WTC11 (cell line): ENCODE measurements at regions not wholly inside any gene's neighbourhood (a gene's known extent, or its start where the extent isn't known, plus 50 kb on each side); places are given as distances from the start of the nearest gene placed in this dataset.

Experiments
- ATAC-seq: fragments of 200-7000 bp; cut with Tn5 transposase; 2 replicates; pipeline ENCODE4 v1.10.0; 2021; ENCODE audit warnings: mild to moderate bottlenecking, moderate library complexity
- CTCF ChIA-PET: fragments of 300-600 bp; sonication (Branson Sonifier 250); formaldehyde crosslinking; loops from one replicate; lab custom pipeline; 2021; ENCODE audit warnings: antibody characterized with exemption; lab: Charles Lee
- POLR2A ChIA-PET: fragments of 350-600 bp; sonication (Branson Sonifier 250); formaldehyde crosslinking; loops from one replicate; lab custom pipeline; 2021; ENCODE audit warnings: antibody characterized with exemption; lab: Charles Lee
- DNase-seq: peaks from one replicate; pipeline ENCODE4 v3.0.0; 2021; ENCODE audit warnings: low spot score
- H3K27ac Mint-ChIP-seq: 2 replicates; pipeline ENCODE4 v1.8.0; 2021; ENCODE audit warnings: mixed read lengths
- H3K27me3 Mint-ChIP-seq: 2 replicates; pipeline ENCODE4 v1.8.0; 2021; ENCODE audit warnings: low read depth, mild to moderate bottlenecking, moderate library complexity, mixed read lengths
- H3K36me3 Mint-ChIP-seq: 2 replicates; pipeline ENCODE4 v1.8.0; 2021; ENCODE audit warnings: mixed read lengths
- H3K4me1 Mint-ChIP-seq: 2 replicates; pipeline ENCODE4 v1.8.0; 2022; ENCODE audit warnings: mixed read lengths
- H3K4me3 Mint-ChIP-seq: 2 replicates; pipeline ENCODE4 v1.8.0; 2021; ENCODE audit warnings: mild to moderate bottlenecking, moderate library complexity, mixed read lengths
- H3K9me3 Mint-ChIP-seq: 2 replicates; pipeline ENCODE4 v1.8.0; 2021; ENCODE audit warnings: mixed read lengths
- CREM ChIP-seq: sonication (generic); formaldehyde crosslinking; IDR thresholded peaks from 2 replicates; pipeline ENCODE4 v1.8.1; 2022; ENCODE audit warnings: mild to moderate bottlenecking, missing genetic modification reagents, moderate library complexity
- EMX1 ChIP-seq: fragments of 250-450 bp; sonication (Bioruptor Pico); IDR thresholded peaks from 2 replicates; pipeline ENCODE4 v1.8.0; 2021; ENCODE audit warnings: mild to moderate bottlenecking
- ETV6 ChIP-seq: sonication (generic); formaldehyde crosslinking; IDR thresholded peaks from 2 replicates; pipeline ENCODE4 v1.8.1; 2022; ENCODE audit warnings: mild to moderate bottlenecking, missing genetic modification reagents
- FOXK1 ChIP-seq: sonication (generic); formaldehyde crosslinking; IDR thresholded peaks from 2 replicates; pipeline ENCODE4 v1.8.0; 2022; ENCODE audit warnings: mild to moderate bottlenecking, moderate library complexity, missing genetic modification reagents
- FOXP1 ChIP-seq: sonication (generic); formaldehyde crosslinking; IDR thresholded peaks from 2 replicates; pipeline ENCODE4 v1.8.0; 2022; ENCODE audit warnings: missing genetic modification reagents, mild to moderate bottlenecking, moderate library complexity, borderline replicate concordance
- MYBL2 ChIP-seq: sonication (generic); formaldehyde crosslinking; IDR thresholded peaks from 2 replicates; pipeline ENCODE4 v1.8.1; 2023; ENCODE audit warnings: mild to moderate bottlenecking, moderate library complexity, missing genetic modification reagents
- TEAD4 ChIP-seq: sonication (generic); formaldehyde crosslinking; IDR thresholded peaks from 2 replicates; pipeline ENCODE4 v1.8.0; 2022; ENCODE audit warnings: mild to moderate bottlenecking, missing genetic modification reagents
- ZNF219 ChIP-seq: sonication (generic); formaldehyde crosslinking; IDR thresholded peaks from 2 replicates; pipeline ENCODE4 v1.8.0; 2023; ENCODE audit warnings: missing genetic modification reagents, mild to moderate bottlenecking, borderline replicate concordance
- ZNF317 ChIP-seq: sonication (generic); formaldehyde crosslinking; IDR thresholded peaks from 2 replicates; pipeline ENCODE4 v1.8.1; 2023; ENCODE audit warnings: low read depth, mild to moderate bottlenecking, moderate library complexity, missing genetic modification reagents, borderline replicate concordance
- TF ChIP-seq, protein P1 (sequence below): sonication (generic); formaldehyde crosslinking; IDR thresholded peaks from 2 replicates; pipeline ENCODE4 v1.8.0; 2023; ENCODE audit warnings: mild to moderate bottlenecking, missing genetic modification reagents
- TF ChIP-seq, protein P2 (sequence below): fragments of 250-450 bp; sonication (Bioruptor Pico); conservative IDR thresholded peaks from 2 replicates; pipeline ENCODE4 v1.9.0; 2021; ENCODE audit warnings: mild to moderate bottlenecking
- TF ChIP-seq, protein P3 (sequence below): sonication (generic); formaldehyde crosslinking; IDR thresholded peaks from 2 replicates; pipeline ENCODE4 v1.8.0; 2022; ENCODE audit warnings: missing genetic modification reagents
- TF ChIP-seq, protein P4 (sequence below): fragments of 250-450 bp; sonication (Bioruptor Pico); IDR thresholded peaks from 2 replicates; pipeline ENCODE4 v1.9.0; 2021; ENCODE audit warnings: moderate library complexity, mild to moderate bottlenecking, inconsistent platforms, borderline replicate concordance
- TF ChIP-seq, protein P5 (sequence below): sonication (generic); formaldehyde crosslinking; IDR thresholded peaks from 2 replicates; pipeline ENCODE4 v1.8.1; 2023; ENCODE audit warnings: mild to moderate bottlenecking, missing genetic modification reagents
- TF ChIP-seq, protein P6 (sequence below): sonication (generic); formaldehyde crosslinking; IDR thresholded peaks from 2 replicates; pipeline ENCODE4 v1.8.0; 2023; ENCODE audit warnings: missing genetic modification reagents

DNA sequence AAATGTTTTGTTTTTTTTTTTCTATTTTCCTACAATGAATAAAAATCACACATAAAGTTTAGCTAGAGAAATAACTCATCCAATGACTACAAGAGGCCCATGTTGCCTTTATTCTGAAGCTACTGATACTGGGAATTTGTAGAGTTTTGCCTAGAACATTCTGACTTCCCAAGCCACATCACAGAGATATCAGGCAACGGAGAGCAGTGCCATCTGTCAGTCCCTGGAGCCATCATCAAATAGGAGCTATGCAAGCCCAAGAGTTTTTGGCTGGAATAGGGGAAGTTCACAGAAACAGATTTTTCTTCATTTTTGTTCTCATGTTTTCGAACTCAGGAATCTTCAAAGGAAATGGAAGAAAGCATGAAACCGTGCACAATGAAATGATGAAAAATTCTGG is 896.6 kb downstream of the TLE1 start:
- peaks cover 9% of the 10 kb centered on the region for H3K4me1 Mint-ChIP-seq
- no peaks in the 10 kb centered on the region for H3K36me3 Mint-ChIP-seq
- ATAC-seq, result no peak
- peaks cover 4% of the 10 kb centered on the region for H3K9me3 Mint-ChIP-seq
- no peak for DNase-seq
- POLR2A ChIA-PET, result no interaction called here
- no peak overlapping the region for H3K4me3 Mint-ChIP-seq
- no peaks in the 10 kb centered on the region for H3K27me3 Mint-ChIP-seq
- H3K27ac Mint-ChIP-seq, result no peak overlapping the region
- CTCF ChIA-PET, result no interaction called here
- TF ChIP-seq, protein P1, sequence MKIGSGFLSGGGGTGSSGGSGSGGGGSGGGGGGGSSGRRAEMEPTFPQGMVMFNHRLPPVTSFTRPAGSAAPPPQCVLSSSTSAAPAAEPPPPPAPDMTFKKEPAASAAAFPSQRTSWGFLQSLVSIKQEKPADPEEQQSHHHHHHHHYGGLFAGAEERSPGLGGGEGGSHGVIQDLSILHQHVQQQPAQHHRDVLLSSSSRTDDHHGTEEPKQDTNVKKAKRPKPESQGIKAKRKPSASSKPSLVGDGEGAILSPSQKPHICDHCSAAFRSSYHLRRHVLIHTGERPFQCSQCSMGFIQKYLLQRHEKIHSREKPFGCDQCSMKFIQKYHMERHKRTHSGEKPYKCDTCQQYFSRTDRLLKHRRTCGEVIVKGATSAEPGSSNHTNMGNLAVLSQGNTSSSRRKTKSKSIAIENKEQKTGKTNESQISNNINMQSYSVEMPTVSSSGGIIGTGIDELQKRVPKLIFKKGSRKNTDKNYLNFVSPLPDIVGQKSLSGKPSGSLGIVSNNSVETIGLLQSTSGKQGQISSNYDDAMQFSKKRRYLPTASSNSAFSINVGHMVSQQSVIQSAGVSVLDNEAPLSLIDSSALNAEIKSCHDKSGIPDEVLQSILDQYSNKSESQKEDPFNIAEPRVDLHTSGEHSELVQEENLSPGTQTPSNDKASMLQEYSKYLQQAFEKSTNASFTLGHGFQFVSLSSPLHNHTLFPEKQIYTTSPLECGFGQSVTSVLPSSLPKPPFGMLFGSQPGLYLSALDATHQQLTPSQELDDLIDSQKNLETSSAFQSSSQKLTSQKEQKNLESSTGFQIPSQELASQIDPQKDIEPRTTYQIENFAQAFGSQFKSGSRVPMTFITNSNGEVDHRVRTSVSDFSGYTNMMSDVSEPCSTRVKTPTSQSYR, result no peak
- TF ChIP-seq ZNF317 (no peak), EMX1 (CRISPR knock-in tag) (no peak), ZNF219 (CRISPR knock-in tag) (no peak)
- TF ChIP-seq, protein P2, sequence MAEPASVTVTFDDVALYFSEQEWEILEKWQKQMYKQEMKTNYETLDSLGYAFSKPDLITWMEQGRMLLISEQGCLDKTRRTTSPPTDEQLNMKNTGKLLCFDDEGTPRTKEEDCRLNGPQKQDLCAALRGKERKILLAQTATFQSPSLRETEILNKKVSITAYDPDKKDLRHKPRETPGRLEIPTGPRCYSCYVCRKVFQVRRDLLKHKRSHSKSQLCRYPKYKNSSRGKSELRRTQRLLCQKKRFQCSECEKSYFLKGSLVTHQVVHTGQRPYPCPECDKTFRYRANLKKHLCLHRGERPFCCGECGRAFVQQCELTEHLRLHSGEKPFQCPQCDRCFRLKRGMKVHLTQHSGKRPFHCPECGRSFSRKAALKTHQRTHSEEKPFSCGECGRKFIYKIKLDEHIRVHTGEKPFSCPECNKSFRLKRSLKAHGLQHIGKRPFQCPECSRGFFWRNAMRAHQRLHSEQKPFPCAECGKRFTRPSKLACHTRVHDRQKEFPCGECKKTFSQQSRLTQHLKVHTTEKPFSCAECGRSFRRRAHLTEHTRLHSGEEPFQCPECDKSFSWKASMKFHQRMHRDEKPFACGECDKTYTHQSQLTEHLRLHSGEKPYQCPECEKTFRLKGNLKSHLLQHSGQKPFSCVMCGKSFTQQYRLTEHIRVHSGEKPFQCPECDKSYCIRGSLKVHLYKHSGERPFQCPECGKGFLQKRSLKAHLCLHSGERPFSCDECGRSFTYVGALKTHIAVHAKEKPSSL (CRISPR knock-in tag), result no peak

DNA sequence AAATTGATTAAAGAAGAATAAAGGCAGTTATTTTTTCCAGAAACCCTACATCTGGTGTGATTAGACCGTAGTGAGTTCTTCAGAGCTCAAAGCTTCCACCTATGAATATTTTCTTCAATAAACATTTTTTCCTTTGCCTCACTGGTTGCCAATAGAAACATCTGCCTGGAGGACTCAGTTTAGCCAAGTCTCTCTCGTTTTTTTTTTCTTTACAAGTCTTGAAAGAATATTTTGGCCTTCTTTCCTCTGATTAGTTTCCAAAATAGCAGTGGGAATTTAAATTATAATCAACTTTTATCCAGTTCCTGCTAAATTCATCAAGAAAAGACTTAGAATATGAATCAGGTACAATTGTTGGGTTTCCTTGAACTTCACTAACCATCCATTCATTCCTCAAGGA is 897.5 kb downstream of the TLE1 start:
- DNase-seq, result no peak
- POLR2A ChIA-PET, result no interaction called here
- Mint-ChIP-seq H3K36me3 (no peaks in the 10 kb centered on the region), H3K9me3 (peaks cover 7% of the 10 kb centered on the region), H3K4me3 (no peak overlapping the region), H3K4me1 (peaks cover 11% of the 10 kb centered on the region), H3K27me3 (no peaks in the 10 kb centered on the region), H3K27ac (no peak overlapping the region)
- ATAC-seq, result no peak
- TF ChIP-seq, protein P3, sequence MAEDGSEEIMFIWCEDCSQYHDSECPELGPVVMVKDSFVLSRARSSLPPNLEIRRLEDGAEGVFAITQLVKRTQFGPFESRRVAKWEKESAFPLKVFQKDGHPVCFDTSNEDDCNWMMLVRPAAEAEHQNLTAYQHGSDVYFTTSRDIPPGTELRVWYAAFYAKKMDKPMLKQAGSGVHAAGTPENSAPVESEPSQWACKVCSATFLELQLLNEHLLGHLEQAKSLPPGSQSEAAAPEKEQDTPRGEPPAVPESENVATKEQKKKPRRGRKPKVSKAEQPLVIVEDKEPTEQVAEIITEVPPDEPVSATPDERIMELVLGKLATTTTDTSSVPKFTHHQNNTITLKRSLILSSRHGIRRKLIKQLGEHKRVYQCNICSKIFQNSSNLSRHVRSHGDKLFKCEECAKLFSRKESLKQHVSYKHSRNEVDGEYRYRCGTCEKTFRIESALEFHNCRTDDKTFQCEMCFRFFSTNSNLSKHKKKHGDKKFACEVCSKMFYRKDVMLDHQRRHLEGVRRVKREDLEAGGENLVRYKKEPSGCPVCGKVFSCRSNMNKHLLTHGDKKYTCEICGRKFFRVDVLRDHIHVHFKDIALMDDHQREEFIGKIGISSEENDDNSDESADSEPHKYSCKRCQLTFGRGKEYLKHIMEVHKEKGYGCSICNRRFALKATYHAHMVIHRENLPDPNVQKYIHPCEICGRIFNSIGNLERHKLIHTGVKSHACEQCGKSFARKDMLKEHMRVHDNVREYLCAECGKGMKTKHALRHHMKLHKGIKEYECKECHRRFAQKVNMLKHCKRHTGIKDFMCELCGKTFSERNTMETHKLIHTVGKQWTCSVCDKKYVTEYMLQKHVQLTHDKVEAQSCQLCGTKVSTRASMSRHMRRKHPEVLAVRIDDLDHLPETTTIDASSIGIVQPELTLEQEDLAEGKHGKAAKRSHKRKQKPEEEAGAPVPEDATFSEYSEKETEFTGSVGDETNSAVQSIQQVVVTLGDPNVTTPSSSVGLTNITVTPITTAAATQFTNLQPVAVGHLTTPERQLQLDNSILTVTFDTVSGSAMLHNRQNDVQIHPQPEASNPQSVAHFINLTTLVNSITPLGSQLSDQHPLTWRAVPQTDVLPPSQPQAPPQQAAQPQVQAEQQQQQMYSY (CRISPR knock-in tag), result no peak
- TF ChIP-seq ZNF317 (no peak), FOXP1 (CRISPR knock-in tag) (no peak), TEAD4 (CRISPR knock-in tag) (no peak), CREM (CRISPR knock-in tag) (no peak), FOXK1 (CRISPR knock-in tag) (no peak), MYBL2 (CRISPR knock-in tag) (no peak), ETV6 (CRISPR knock-in tag) (no peak)
- TF ChIP-seq, protein P4, sequence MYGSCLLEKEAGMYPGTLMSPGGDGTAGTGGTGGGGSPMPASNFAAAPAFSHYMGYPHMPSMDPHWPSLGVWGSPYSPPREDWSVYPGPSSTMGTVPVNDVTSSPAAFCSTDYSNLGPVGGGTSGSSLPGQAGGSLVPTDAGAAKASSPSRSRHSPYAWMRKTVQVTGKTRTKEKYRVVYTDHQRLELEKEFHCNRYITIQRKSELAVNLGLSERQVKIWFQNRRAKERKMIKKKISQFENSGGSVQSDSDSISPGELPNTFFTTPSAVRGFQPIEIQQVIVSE (CRISPR knock-in tag), result no peak
- TF ChIP-seq, protein P2 (CRISPR knock-in tag), result no peak
- TF ChIP-seq, protein P5, sequence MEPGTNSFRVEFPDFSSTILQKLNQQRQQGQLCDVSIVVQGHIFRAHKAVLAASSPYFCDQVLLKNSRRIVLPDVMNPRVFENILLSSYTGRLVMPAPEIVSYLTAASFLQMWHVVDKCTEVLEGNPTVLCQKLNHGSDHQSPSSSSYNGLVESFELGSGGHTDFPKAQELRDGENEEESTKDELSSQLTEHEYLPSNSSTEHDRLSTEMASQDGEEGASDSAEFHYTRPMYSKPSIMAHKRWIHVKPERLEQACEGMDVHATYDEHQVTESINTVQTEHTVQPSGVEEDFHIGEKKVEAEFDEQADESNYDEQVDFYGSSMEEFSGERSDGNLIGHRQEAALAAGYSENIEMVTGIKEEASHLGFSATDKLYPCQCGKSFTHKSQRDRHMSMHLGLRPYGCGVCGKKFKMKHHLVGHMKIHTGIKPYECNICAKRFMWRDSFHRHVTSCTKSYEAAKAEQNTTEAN (CRISPR knock-in tag), result no peak
- TF ChIP-seq, protein P6, sequence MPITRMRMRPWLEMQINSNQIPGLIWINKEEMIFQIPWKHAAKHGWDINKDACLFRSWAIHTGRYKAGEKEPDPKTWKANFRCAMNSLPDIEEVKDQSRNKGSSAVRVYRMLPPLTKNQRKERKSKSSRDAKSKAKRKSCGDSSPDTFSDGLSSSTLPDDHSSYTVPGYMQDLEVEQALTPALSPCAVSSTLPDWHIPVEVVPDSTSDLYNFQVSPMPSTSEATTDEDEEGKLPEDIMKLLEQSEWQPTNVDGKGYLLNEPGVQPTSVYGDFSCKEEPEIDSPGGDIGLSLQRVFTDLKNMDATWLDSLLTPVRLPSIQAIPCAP (CRISPR knock-in tag), result no peak
- CTCF ChIA-PET, result no interaction called here
